GM23248 (cell line): ENCODE measurements at regions not wholly inside any gene's neighbourhood (a gene's known extent, or its start where the extent isn't known, plus 50 kb on each side); places are given as distances from the start of the nearest gene placed in this dataset.
A peak's percentile ranks its signal among the peaks of the same experiment; 100 is the strongest.
"Not testable (repeated sequence)": the region's sequence is repeated elsewhere in the genome, so short reads cannot be mapped to it uniquely, and the experiment has no call there.

Experiments used
- DNase-seq: peaks from one replicate; pipeline ENCODE4 v3.0.0-alpha.2; 2015
- H2AFZ ChIP-seq: fragments of 200-600 bp; sonication (generic); 2 replicates; pipeline ENCODE4 v1.6.1; 2016; ENCODE audit warnings: antibody characterized with exemption
- H3F3A ChIP-seq: fragments of 200-600 bp; sonication (generic); 2 replicates; pipeline ENCODE4 v1.6.1; 2016; ENCODE audit warnings: mild to moderate bottlenecking, antibody characterized with exemption, mixed run types; ENCODE audit not compliant: insufficient read depth
- H3K27ac ChIP-seq: fragments of 200-600 bp; sonication (generic); 2 replicates; pipeline ENCODE4 v1.5.1; 2016; ENCODE audit warnings: mild to moderate bottlenecking
- H3K27me3 ChIP-seq: fragments of 200-600 bp; sonication (generic); replicated peaks from 2 replicates; pipeline ENCODE4 v1.6.1; 2016; ENCODE audit warnings: mild to moderate bottlenecking; ENCODE audit not compliant: insufficient read depth
- H3K36me3 ChIP-seq: fragments of 200-600 bp; sonication (generic); 2 replicates; pipeline ENCODE4 v1.6.1; 2016; ENCODE audit warnings: low read depth, mild to moderate bottlenecking
- H3K4me1 ChIP-seq: fragments of 200-600 bp; sonication (generic); 2 replicates; pipeline ENCODE4 v1.6.1; 2016; ENCODE audit warnings: mild to moderate bottlenecking; ENCODE audit not compliant: insufficient read depth
- H3K4me2 ChIP-seq: fragments of 200-600 bp; sonication (generic); one replicate; pipeline ENCODE4 v1.6.1; 2016; ENCODE audit warnings: mild to moderate bottlenecking; ENCODE audit not compliant: unreplicated experiment
- H3K4me3 ChIP-seq: fragments of 200-600 bp; sonication (generic); 2 replicates; pipeline ENCODE4 v1.5.1; 2016; ENCODE audit warnings: mild to moderate bottlenecking
- H3K79me2 ChIP-seq: fragments of 200-600 bp; sonication (generic); 2 replicates; pipeline ENCODE4 v1.6.1; 2016; ENCODE audit warnings: mild to moderate bottlenecking; ENCODE audit not compliant: insufficient read depth
- H3K9ac ChIP-seq: fragments of 200-600 bp; sonication (generic); 2 replicates; pipeline ENCODE4 v1.6.1; 2016; ENCODE audit warnings: mild to moderate bottlenecking
- H3K9me2 ChIP-seq: fragments of 200-600 bp; sonication (generic); 2 replicates; pipeline ENCODE4 v1.6.1; 2016; ENCODE audit warnings: mixed run types, mild to moderate bottlenecking, moderate library complexity; ENCODE audit not compliant: insufficient read depth
- H3K9me3 ChIP-seq: fragments of 200-600 bp; sonication (generic); one replicate; pipeline ENCODE4 v1.6.1; 2017; ENCODE audit warnings: low read depth
- H4K20me1 ChIP-seq: fragments of 200-600 bp; sonication (generic); 2 replicates; pipeline ENCODE4 v1.6.0; 2016; ENCODE audit not compliant: insufficient read depth
- EZH2 ChIP-seq: fragments of 200-600 bp; sonication (generic); IDR thresholded peaks from 2 replicates; pipeline ENCODE4 v1.6.1; 2018; ENCODE audit warnings: antibody characterized with exemption, mild to moderate bottlenecking; ENCODE audit not compliant: insufficient read depth, poor library complexity, severe bottlenecking
- EZH2phosphoT487 ChIP-seq: fragments of 200-600 bp; sonication (generic); IDR thresholded peaks from 2 replicates; pipeline ENCODE4 v1.6.1; 2018; ENCODE audit warnings: antibody characterized with exemption, moderate library complexity, mild to moderate bottlenecking, low read depth; ENCODE audit not compliant: insufficient read depth
- WGBS, 2 experiments: methylation state at CpG; one replicate each; pipeline ENCODE4 v1.1.6; 2015 to 2017; ENCODE audit warnings: low lambda C conversion rate in 2 of 2, low coverage in 1 of 2; ENCODE audit errors: missing lambda C conversion rate in 2 of 2; 5-methylcytosine and 5-hydroxymethylcytosine counted together
- in situ Hi-C: fragments of 300-500 bp; cut with MboI; formaldehyde crosslinking; loops from 2 replicates; pipeline ENCODE4 v1.15.0; 2020

DNA sequence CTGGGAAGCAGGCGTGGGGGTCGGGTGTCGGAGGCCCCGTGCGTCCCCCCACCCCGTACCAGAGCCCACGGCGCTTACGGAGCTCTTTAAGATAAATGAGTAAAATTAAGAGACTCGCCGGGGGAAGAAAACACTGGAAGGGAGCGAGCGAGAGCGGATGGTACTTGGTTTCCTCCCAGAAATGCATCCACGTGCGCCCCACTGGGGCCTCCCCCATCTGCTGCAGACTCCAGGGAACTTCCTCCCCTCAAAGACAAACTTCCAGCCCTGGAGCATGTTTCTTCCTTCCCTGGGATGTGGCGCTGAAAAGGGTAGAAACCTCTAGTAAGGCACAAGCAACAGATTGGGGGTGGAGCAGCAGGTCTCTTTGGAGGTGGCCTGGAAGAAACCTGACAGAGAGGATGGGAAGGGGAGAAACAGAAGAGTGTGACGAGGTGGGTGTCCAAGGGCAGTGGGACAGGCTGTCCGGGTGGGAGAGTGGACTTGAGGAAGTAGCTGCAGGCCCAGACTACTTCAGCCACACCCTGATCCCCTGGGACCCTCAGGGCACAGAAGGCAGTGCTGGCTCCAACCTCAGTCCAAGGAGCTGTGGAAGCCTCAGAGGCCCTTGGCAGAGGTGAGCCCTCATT lies 91.2 kb downstream of the TRIM43 start:
- DNase-seq, H3K27me3 ChIP-seq, H3K79me2 ChIP-seq, H4K20me1 ChIP-seq, H3K36me3 ChIP-seq, in situ Hi-C loops, H3K9me2 ChIP-seq, H3K9me3 ChIP-seq: not testable (repeated sequence)
- Histone ChIP-seq H3K4me1 (peaks cover 44% of the 10 kb centered on the region), H3K4me3 (peak overlapping the region; percentile 77), H2AFZ (peak overlapping the region; percentile 89), H3K9ac (peak overlapping the region; percentile 77), H3F3A (peaks cover 31% of the 10 kb centered on the region), H3K27ac (peak overlapping the region; percentile 69), H3K4me2 (peak overlapping the region; percentile 84)
- 2 to 3% methylated on average over 19 of the region's 19 CpGs for WGBS, 2 experiments

DNA sequence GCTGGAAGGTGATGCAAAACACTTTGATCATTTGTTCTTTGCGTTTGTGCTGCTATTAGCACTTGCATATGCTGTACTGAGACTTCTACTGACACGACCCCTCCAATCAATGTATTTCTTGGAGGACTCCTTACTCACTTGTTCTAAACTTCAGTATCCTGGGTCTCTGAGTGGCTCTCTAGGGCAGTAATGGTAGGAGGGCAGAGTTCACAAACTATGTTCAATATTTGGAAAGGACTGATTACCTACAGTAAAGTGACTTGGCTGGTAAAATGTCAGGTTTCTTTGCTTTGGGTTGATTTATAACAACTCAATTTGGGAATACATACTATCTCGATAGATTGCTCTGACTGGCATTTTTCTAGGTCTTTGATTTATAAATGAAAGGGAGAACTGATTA lies 93.7 kb downstream of the TRIM43 start:
- H3K27ac ChIP-seq = no peak overlapping the region
- in situ Hi-C loops = no loop called here

GRCh38 chr2:95686056-95686825 lies 94.4 kb downstream of the TRIM43 start:
- in situ Hi-C loops, H2AFZ ChIP-seq, H3K79me2 ChIP-seq, H3K36me3 ChIP-seq, H3K27me3 ChIP-seq, H4K20me1 ChIP-seq, H3K9me3 ChIP-seq, H3K9me2 ChIP-seq: not testable (repeated sequence)
- Histone ChIP-seq H3K4me1 (peaks cover 49% of the 10 kb centered on the region), H3K27ac (peak overlapping the region; percentile 90), H3F3A (peaks cover 39% of the 10 kb centered on the region), H3K4me3 (peak overlapping the region; percentile 36), H3K4me2 (peak overlapping the region; percentile 67), H3K9ac (peak overlapping the region; percentile 56)
- WGBS, 2 experiments = 1 to 2% methylated on average over 5 of the region's 5 CpGs
- peak; percentile 89 for DNase-seq

More for the DNA sequence above, 93.7 kb downstream of the TRIM43 start:
- Histone ChIP-seq H3K4me1 (peaks cover 50% of the 10 kb centered on the region), H2AFZ (no peak overlapping the region), H3K27me3 (no peaks in the 10 kb centered on the region), H3K4me2 (peak overlapping the region; percentile 67), H3F3A (peaks cover 39% of the 10 kb centered on the region), H3K9me3 (no peaks in the 10 kb centered on the region), H3K9me2 (no peaks in the 10 kb centered on the region), H4K20me1 (no peaks in the 10 kb centered on the region), H3K36me3 (no peaks in the 10 kb centered on the region), H3K9ac (no peak overlapping the region), H3K4me3 (no peak overlapping the region), H3K79me2 (no peaks in the 10 kb centered on the region)
- WGBS, 2 experiments = 77 to 90% methylated on average over 3 of the region's 3 CpGs
- no peak for DNase-seq
- TF ChIP-seq EZH2 = no peak
- TF ChIP-seq EZH2phosphoT487 = no peak

GRCh38 chr2:95687852-95688251 lies 96.1 kb downstream of the TRIM43 start:
- H4K20me1 ChIP-seq, H3K9me2 ChIP-seq, H3K9me3 ChIP-seq, H3K79me2 ChIP-seq, H3K4me3 ChIP-seq, H3K36me3 ChIP-seq, H3K9ac ChIP-seq, in situ Hi-C loops, H3K27me3 ChIP-seq: not testable (repeated sequence)
- peak overlapping the region; percentile 67 for H3K4me2 ChIP-seq
- H3K27ac ChIP-seq = peak overlapping the region; percentile 40
- peaks cover 33% of the 10 kb centered on the region for H3F3A ChIP-seq
- peak; percentile 91 for DNase-seq
- H2AFZ ChIP-seq = peak overlapping the region; percentile 61
- peaks cover 37% of the 10 kb centered on the region for H3K4me1 ChIP-seq
- WGBS, 2 experiments = 0 to 6% methylated on average over 2 of the region's 2 CpGs

GRCh38 chr2:95691210-95691609 lies 99.4 kb downstream of the TRIM43 start:
- H3K4me3 ChIP-seq, H2AFZ ChIP-seq, in situ Hi-C loops, H3K4me2 ChIP-seq, DNase-seq, H3K27me3 ChIP-seq, H3K27ac ChIP-seq, H3K36me3 ChIP-seq, H3K9ac ChIP-seq, H3K9me3 ChIP-seq, H3K79me2 ChIP-seq, H3K9me2 ChIP-seq, H4K20me1 ChIP-seq: not testable (repeated sequence)
- Histone ChIP-seq H3F3A (peaks cover 21% of the 10 kb centered on the region), H3K4me1 (peaks cover 23% of the 10 kb centered on the region)
- WGBS, 2 experiments = 91 to 92% methylated on average over 7 of the region's 7 CpGs

GRCh38 chr2:95693071-95693846 lies 101.5 kb downstream of the TRIM43 start:
- H3K4me2 ChIP-seq, H3K9me3 ChIP-seq, DNase-seq, H3K4me3 ChIP-seq, H3K9ac ChIP-seq, H3F3A ChIP-seq, H2AFZ ChIP-seq, H3K27ac ChIP-seq, H3K27me3 ChIP-seq, H3K9me2 ChIP-seq, in situ Hi-C loops, H4K20me1 ChIP-seq, H3K79me2 ChIP-seq, H3K36me3 ChIP-seq: not testable (repeated sequence)
- peaks cover 12% of the 10 kb centered on the region for H3K4me1 ChIP-seq
- WGBS, 2 experiments = 81 to 83% methylated on average over 7 of the region's 7 CpGs
